Islet of Langerhans (tissue), 1 donor: ENCODE measurements at regions not wholly inside any gene's neighbourhood (a gene's known extent, or its start where the extent isn't known, plus 50 kb on each side); places are given as distances from the start of the nearest gene placed in this dataset.
A peak's percentile ranks its signal among the peaks of the same experiment; 100 is the strongest.

Source experiments
- FAIRE-seq: peaks from one replicate; lab custom pipeline; 2011; peaks lifted over from hg19 to GRCh38; lab: Jason Lieb, UNC

DNA sequence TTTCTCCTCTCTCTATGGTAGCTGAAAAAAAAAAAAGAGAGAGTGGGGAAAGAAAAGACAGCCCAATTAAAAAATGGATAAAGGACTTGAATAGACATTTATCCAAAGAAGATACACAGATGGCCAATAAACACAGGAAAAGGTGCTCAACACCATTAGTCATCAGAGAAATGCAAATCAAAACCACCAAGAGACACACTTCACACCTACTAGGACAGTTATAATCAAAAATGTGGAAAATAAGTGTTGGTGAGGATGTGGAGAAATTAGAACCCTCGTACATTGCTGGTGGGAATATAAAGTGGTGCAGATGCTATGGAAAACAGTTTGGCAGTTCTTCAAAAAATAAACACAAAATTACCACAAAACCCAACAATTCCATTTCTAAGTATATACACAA lies 172.4 kb upstream of the GRIN2B start:
- FAIRE-seq: no peak

DNA sequence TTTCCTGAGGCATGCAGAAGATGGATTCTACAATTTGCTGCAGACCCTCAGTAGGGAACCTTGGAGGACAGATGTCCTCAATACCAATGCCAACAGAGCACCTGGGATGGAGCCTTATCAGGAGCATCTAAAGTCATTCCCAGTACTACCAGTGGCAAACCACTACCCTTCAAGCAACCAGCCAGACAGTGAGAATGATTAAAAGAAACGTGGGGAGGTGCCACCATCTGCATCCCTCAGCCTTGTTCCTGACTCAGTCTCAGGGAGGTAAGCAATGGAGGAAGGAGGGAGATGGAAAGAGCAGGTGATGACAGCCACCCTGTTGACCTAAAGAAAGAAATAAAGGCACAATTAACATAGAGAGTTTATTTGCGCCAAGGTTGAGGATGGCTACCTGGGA lies 175.2 kb upstream of the GRIN2B start:
- no peak for FAIRE-seq

DNA sequence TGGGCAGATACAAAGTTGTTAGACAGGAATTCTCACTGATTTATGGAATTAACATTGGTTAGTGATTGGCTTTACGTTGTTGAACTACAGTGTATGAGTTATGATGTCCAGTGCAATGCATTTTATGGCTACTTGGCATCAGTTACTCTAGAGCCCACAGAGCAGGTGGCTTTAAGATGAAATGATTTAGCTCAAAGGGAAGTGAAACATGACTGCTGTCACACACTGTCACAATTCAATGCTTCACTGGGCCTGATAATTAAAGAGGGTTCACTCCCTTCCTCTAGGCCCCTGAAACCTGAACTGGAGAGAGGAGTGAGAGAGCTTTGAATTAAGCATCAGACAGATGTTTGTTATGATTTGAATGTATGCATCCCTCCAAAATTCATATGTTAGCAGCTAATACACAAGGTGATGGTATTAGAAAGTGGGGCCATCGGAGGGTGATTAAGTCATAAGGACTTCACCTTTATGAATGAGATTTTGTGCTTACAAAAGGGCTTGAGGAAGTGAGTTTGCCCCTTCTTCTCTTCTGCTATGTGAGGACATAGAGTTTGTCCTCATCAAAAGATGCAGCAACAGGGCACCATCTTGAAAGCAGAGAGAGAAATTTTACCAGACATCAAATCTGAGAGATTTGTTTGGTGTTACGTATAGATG lies 175.8 kb upstream of the GRIN2B start:
- no peak for FAIRE-seq

DNA sequence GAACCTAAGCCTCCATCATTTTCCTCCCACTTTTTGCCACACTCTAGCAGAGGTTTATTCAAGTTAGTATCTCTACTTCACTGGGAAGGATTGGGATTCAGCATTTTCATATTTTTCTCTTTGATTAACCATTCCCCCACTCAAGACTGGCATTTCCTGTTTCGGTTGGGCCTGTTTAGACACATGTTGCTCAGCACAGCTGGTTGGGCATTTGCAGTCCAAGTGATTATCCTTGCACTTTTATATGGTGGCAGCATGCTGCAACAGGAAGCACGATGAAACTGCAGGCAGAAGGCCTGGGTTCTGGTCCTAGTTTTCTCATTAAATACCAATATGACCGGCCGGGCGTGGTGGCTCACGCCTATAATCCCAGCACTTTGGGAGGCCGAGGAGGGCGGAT lies 182.9 kb upstream of the GRIN2B start:
- no peak for FAIRE-seq

DNA sequence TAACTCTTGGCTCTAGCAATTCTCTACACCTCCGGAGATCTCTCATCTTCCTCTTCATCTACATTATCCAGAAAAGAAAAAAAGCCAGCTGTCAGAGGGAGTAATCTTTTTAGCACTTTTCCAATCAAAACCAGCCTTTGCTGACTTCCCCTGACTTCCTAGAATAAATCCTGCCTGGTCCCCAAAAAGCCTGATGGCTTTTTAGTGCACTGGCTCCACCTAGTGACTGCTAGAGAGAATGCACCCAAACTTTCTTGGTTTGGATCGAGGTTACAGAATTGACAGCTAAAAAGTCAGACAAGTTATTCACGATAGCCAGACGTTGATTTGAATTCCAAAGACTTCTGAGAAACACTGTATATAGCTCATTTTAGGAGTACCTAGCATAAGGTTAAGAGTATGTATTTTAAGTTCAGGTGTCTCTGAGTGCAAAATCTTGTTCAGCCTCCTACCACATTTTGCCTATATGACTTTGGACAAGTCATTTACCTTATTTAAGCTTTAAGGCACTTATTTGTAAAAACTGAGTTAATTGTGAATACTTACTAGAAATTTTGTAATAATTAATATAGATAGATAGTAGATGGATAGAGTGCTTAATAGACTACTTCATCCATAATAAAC lies 185.7 kb upstream of the GRIN2B start:
- FAIRE-seq: peak; percentile 43

DNA sequence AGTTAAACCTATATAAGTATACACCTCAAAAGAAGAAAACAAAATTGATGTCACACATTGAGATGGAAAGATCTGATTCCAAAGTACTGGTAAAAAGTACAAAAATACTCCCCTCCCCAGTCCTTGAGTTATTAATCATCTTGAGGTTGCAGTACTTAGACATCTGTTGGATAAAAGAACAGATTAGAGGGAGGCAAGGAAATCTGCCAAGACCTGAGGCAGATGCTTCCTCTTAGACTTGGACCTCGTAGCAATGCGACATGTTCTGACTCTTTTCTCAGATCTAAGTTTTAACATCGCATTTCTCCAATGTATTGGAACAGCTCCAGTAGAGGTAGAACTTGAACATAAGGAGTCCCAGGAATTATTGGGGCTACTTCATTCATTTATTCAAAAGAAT lies 187.9 kb upstream of the GRIN2B start:
- FAIRE-seq: no peak

DNA sequence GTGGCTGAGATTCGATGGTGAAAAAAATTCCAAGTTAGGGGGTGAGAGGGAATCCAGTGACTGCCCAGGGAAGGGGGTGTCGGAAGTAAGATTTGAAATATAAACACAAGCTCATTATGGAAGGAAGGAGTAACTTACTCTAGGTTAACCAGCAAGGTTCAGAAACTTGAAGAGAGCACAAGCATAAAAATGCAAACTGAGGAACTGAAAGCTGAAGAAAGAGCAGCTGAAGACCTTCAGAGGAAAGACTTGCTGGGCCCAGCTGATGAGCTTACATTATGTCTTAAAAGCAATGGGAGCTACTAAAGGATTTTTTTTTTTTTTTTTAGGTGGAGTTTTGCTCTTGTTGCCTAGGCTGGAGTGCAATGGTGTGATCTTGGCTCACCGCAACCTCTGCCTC lies 189.7 kb upstream of the GRIN2B start:
- FAIRE-seq: no peak

DNA sequence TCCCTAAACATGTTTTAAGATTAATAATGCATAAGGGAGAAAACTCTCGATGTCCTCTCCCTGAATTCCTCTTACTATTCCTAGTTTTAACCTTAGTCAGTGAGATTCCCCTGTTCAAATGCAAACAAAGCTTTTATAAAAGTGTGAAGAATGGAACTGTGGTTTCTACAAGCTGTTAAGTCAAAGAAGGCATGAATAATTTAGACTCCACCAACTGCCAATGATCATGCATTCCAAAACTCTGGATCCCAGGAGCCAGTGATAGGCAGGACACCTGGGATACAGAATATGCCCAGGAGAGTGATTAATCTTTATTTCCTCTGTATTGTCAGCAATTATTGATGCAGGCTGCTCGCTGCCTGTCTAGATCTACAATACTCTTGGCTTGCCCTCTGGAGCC lies 190.3 kb upstream of the ATF7IP start:
- FAIRE-seq: no peak

DNA sequence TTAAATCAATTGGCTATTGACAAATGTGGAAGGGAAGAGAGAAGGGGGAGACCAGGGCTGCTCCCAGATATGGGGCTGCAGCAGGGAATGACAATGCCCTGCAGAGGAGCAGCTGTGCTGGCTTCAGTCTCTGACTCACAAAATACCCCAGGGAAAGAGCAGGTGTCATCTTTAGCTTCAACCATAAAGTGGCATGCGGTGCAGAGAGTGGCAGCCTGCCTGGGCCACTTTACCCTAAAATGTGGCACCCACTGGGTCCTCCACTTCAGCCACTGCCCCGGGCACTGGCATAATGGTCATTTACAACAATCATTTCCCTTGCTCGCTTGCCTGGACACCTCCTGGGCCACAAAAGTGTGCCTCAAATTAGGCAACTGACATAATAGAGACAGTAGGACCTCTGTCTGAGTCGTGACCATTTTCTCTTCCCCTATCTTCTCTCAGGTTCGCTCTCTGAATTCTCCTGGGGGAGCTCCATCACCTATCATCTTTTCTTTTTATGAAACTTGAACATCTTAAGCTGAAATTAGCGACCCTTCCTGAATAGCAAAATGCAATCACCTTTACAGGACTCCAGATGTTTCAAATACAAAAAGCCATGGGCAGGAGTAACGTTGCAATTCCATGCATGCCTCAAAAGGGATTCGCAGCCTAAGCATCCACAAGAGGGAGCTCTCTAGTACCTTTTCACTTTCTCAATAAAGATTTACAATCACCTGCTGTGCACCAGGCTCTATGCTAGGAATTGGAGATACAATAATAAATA lies 179.9 kb upstream of the ATF7IP start:
- FAIRE-seq: peak; percentile 90

DNA sequence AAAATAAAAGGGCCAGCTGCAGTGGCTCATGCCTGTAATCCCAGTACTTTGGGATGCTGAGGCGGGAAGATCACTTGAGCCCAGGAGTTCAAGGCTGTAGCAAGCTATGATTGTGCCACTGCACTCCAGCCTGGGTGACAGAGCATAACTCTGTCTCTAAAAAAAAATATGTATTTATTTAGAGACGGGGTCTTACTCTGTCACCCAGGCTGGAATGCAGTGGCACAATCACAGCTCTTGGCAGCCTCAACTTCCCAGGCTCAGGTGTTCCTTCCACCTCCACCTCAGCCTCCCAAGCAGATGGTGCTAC lies 179.3 kb upstream of the ATF7IP start:
- FAIRE-seq: no peak

DNA sequence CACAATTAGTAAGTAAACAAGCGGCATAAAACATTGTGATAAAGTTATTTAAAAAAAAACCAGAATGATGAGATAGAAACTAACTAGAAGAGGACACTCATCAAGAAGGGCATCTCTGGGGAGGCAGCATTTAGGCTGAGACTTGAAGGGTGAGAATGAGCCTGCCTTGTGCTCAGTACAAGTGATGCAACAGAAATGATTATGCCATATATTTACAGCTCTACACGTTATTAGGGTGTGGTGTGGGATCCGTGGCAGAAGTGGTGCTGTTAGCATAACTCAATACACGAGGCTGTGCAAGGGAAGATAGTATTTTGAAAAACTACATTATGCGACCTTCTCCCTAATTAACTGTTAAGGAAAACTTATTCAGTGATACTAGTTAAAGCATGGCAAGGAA lies 178.5 kb upstream of the ATF7IP start:
- no peak for FAIRE-seq

DNA sequence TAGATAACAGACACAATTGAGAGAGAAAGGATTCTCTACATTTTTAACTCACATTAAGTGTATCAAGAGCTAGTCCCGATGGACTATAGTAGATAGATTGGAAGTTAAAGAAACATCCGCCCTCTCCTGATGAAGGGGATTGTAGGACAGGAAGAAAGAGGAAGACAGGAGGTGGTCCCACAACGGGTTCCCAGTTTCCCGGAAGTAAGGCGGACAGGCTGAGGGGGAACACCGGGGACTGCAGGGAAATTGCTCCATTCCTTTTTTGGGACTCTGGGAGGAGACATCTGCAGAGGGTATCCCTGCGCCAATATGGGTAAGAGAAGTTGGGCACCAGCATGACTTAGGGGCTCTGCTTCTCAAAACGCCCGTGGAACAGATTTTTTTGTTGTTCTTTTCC lies 177.5 kb upstream of the ATF7IP start:
- FAIRE-seq: no peak

DNA sequence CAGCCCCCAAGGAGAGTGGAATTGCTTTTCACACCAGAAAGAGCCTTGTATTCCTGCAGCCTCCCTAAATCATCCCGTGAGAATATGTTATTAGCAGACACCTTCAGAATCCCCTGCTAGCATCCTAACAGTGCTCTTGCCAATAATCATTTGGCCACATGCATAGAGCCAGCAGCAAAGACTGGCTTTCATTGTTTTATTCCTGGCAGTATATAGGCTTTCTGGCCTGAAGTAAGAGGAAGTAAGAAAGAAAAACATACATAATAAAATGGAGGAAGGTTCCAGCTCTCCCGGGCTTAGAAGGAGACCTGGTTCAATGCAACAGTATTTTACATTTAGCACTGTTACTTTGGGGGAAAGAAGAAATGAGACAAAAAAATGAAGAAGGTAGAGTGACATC lies 176.7 kb upstream of the ATF7IP start:
- FAIRE-seq: no peak

DNA sequence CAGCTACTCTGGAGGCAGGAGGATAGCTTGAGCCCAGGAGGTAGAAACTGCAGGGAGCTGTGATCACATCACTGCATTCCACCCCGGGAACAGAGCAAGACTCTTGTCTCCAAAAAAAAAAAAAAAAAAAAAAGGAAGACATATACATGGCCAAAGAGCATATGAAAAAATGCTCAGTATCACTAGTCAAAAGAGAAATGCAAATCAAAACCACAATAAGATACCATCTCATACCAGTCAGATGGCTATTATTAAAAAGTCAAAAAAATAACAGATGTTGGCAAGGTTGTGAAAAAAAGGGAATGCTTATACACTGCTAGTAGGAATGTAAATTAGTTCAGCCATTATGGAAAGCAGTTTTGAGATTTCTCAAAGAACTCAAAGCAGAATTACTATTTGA lies 174.8 kb upstream of the ATF7IP start:
- FAIRE-seq: no peak

DNA sequence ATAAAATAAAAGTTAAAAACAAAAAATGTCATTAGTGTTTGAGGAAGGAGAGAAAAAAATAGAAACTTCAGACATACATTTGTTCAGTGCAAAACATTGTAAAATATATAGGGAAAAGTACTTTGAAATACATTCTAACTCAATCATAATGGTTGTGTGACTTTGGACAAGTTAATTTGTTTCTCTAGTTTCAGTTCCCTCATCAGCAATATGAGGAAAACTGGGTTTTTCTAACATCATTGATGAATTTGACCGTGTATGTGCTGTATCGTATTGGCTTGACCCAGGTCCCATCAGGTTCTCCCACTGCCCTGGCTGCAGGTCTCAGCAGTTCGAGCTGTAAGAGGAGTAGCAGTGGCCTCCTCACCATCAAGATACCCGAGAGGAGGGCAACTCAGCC lies 173.9 kb upstream of the ATF7IP start:
- no peak for FAIRE-seq

DNA sequence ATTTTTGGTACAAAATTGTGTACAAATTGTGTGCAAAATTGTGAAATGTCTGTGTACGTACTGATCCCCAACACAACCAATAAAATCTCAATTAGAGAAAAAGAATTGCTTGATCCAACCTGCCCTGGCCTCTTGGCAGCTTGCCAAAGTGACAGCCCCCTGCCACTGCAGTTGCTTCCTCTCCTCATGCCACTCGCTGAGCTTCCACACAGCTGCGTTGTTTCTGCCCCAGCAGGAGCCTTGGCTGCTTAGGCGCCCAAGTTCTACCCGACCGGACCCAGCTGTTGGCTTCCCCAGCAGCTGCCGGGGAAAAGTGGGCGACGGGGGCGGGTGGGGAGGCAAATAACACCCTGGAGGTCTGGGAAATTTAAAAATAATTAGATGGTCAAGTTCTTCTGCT lies 171.8 kb upstream of the ATF7IP start:
- FAIRE-seq: no peak

DNA sequence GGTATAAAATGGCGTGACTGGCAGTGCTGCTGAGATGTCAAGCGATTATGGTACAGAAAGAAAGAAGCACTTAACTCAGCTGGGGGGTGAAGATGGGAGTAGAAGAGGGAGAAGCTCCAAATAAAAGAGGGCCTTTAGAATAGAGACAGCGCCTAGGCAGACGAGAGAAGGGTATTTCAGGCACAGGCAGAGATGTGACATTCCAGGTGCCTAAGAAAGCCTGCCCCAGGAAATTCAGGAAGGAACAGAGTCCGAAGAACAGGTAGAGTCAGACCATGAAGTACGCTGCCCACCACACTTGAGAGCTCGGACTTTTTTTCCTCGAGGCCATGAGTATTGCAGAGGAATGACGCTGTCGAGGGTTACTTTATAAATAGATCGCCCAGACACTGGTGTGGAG lies 170.9 kb upstream of the ATF7IP start:
- FAIRE-seq: no peak

DNA sequence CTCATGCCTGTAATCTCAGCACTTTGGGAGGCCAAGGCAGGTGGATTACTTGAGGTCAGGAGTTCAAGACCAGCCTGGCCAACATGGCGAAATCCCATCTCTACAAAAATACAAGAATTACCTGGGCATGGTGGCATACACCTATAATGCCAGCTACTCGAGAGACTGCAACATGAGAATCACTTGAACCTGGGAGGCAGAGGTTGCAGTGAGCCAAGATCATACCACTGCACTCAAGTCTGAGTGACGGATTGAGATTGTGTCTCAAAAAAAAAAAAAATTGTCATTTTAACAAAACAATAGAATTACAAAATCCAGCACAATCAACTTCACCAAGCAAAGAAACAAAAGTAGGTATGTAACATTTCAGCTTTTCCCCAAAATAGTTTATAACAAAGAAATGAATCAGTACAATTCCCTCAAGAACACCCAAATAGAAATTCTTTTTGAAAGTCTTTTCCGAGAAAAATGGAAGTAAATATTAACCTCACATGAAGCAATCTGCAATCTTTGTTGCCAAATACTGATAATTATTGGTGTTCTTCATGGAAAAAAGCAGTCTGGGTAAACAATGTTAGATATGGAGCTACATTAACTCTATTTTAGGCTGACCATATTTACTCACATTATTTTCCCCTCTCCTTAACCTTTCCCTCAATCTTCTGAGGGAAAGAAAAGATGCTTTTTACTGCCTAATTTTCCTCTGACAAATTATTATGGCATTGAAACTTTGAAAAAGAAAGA lies 165.9 kb upstream of the ATF7IP start:
- FAIRE-seq: peak; percentile 36

DNA sequence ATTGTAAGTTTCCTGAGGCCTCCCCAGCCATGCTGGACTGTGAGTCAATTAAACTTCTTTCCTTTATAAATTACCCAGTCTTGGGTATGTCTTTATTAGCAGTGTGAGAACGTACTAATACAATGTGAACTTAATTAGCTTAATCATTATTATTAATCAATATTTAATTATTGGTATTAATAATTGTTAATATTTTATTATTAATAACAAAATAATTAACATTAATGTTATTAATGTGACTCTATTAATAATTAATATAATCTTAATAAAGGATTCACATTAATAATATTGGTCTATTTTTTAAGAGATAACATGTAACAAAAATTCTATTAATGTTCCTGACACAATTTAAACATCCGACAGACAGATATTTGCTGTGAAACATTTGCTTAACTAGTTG lies 164.9 kb upstream of the ATF7IP start:
- FAIRE-seq: no peak

DNA sequence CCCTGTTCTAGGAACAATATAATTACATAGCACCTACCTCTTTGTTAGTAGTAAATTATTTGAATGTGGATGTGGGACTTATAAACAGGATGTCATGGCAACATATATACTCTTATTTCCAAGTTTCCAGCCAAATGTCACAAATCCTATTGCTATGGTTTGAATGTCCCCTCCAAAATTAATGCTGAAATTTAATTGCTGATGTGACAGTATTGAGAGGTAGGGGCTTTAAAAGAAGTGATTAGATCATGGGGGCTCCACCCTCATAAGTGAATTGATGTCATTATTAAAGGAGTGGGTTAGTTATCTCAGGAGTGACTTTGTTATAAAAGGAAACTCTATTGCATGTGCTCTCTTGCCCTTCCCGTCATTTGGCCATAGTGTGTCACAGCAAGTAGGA lies 164.2 kb upstream of the ATF7IP start:
- peak; percentile 68 for FAIRE-seq

DNA sequence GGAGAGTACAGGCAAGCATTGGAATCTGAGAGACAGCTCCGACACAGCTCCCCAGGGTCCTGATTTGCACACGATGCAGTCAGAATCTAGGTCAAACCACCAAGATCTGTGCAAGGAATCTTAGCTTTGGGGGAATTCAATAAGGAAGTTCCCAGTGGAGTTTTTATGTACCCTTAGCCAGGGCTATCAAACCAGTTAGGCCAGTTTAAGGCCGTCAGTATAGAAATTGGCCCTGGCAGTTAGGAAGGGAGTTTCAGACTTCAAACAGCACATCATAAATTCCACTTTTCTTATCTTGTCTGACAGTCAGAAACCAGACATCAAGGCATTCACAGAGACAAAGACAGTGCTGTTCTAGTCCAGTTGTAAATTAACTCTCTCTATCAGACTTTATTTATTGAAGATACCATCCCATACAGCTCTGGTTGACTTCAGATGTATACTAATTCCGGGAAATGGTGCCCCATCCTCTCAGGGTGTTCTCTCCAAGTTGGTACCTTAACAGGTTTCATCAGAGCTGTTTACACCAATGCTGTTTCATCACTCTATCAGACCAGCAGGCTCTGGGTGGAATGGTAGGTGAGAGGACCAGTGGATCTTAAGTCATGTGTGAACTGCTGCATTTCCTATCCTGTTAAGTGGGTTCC lies 157.5 kb upstream of the ATF7IP start:
- no peak for FAIRE-seq

DNA sequence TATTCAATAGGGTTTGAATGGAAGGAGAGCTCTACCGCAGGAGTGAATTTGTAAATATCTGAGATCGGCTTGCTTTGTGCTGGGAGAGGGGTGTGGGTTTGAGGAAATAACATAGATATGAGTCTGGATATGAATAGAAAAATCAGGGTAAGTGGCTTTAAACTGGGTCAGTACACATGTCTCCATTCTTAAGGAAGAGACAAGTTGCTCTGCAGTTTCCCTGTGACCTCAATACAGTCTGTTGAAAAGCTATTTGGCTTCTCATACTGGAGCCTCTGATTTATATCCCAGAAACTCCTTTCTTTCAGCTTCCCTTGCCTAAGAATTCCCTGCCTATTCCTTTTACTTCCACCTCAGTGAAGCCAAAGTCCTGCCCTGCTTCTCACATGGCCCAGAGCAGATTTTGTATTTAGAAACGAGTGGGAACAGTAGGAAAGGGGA lies 153.5 kb upstream of the ATF7IP start:
- no peak for FAIRE-seq

DNA sequence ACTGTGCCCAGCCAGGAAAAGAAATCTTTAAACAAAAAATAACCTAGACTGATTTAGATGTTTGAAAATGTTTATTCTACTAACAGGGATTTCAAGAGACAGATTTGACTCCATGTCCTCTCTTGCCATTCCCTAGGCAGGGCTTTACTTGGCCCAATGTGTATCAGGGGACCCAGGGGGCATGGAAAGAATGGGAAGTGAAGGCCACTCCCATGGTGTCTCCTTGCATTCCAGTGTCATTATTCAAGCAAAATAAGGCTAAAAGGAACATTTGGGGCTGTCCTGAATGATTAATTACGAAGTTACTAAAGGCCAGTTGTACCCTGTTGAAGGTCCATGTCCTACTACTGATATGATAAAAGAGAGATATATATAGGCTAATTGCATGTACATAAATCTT lies 151.9 kb upstream of the ATF7IP start:
- no peak for FAIRE-seq
